Astrocyte (in vitro differentiated cells and primary cell): ENCODE measurements at regions not wholly inside any gene's neighbourhood (a gene's known extent, or its start where the extent isn't known, plus 50 kb on each side); places are given as distances from the start of the nearest gene placed in this dataset.

Source experiments
- EZH2 ChIP-seq: IDR thresholded peaks from 2 replicates; pipeline ENCODE4 v1.6.1; 2012; ENCODE audit warnings: mild to moderate bottlenecking, low read length, inconsistent platforms; ENCODE audit not compliant: insufficient read depth
- TF ChIP-seq, protein P1 (sequence below): IDR thresholded peaks from 2 replicates; pipeline ENCODE4 v1.5.1; 2011; ENCODE audit warnings: low read depth, mild to moderate bottlenecking, inconsistent platforms, low read length, moderate library complexity; ENCODE audit not compliant: insufficient read depth

DNA sequence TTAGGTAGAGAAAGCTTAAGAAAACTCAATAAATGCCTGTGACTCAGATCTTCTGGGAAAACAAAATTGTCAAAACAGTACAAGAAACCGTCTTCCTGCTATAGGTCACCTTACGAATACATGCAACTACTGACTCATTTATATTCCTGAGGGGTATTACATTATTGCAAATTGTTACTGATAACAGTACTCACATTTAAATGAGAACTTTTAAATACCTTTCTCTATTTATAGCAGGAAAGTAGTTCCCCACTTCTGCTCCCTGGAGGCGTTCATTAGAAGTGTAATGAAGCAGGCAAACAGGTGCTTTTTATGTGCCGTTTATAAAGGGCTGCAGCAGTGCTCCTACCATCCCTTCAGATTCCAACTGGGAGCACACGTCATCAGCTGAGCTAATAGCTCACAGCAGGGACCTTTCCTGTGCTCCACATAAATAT lies 65.1 kb upstream of the RPRM start:
- TF ChIP-seq, protein P1, sequence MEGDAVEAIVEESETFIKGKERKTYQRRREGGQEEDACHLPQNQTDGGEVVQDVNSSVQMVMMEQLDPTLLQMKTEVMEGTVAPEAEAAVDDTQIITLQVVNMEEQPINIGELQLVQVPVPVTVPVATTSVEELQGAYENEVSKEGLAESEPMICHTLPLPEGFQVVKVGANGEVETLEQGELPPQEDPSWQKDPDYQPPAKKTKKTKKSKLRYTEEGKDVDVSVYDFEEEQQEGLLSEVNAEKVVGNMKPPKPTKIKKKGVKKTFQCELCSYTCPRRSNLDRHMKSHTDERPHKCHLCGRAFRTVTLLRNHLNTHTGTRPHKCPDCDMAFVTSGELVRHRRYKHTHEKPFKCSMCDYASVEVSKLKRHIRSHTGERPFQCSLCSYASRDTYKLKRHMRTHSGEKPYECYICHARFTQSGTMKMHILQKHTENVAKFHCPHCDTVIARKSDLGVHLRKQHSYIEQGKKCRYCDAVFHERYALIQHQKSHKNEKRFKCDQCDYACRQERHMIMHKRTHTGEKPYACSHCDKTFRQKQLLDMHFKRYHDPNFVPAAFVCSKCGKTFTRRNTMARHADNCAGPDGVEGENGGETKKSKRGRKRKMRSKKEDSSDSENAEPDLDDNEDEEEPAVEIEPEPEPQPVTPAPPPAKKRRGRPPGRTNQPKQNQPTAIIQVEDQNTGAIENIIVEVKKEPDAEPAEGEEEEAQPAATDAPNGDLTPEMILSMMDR = no peak
- TF ChIP-seq EZH2 = no peak
